OCI-LY3 (cell line): ENCODE measurements at regions not wholly inside any gene's neighbourhood (a gene's known extent, or its start where the extent isn't known, plus 50 kb on each side); places are given as distances from the start of the nearest gene placed in this dataset.

ENCODE experiments used
- CTCF ChIP-seq: fragments of 200-600, 300-600 bp; sonication (generic); IDR thresholded peaks from 2 replicates; pipeline ENCODE4 v1.5.1; 2014; ENCODE audit warnings: antibody characterized with exemption, low read length, low read depth
- EZH2phosphoT487 ChIP-seq: fragments of 200-600 bp; shearing (Covaris generic); IDR thresholded peaks from 2 replicates; pipeline ENCODE4 v1.6.1; 2018; ENCODE audit warnings: antibody characterized with exemption, mixed run types, low read depth

GRCh38 chr6:79377047-79377446, 142.6 kb upstream of the HMGN3 start:
- TF ChIP-seq CTCF: no peak
- no peak for TF ChIP-seq EZH2phosphoT487
